ENCODE measurements at regions not wholly inside any gene's neighbourhood (a gene's known extent, or its start where the extent isn't known, plus 50 kb on each side); places are given as distances from the start of the nearest gene placed in this dataset.

GRCh38 chr1:196060539-196060938 is 547.7 kb downstream of the KCNT2 start:
- H3K36me3 Mint-ChIP-seq (ENCODE audit: low read depth) = no peaks in the 10 kb centered on the region

DNA sequence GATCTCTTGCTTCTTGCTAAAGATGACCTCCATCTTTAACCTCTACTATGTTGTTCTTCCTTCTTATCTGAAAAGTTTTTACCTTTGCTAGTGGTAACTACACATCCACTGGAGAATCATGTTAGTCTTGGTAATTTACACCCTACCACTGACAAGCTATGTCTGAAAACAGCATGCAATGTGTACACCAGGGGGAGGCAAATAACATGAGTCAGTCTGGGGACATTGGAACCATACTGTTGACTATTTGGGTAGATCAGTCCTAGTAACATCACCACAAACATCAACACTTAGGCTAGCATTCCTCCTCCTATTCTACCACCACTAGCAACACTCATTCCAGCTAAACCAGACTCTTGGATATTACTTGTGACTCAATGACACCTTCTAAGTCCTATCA is 549.0 kb downstream of the KCNT2 start:
- CTCF ChIA-PET = no interaction called here
- DNase-seq (no peak), ATAC-seq (no peak)
- no peaks in the 10 kb centered on the region for H3K27me3 Mint-ChIP-seq
- H3K9me3 Mint-ChIP-seq = no peaks in the 10 kb centered on the region
- no peak overlapping the region for H3K4me3 Mint-ChIP-seq
- intact Hi-C loops (cut with micrococcal nuclease) = loop anchor here (10.0 kb wide), 1 partner anchor 56 kb away; no protein-coding TSS in a partner anchor
- no peaks in the 10 kb centered on the region for H3K4me1 Mint-ChIP-seq (ENCODE audit: low read depth)
- TF ChIP-seq, protein P1, sequence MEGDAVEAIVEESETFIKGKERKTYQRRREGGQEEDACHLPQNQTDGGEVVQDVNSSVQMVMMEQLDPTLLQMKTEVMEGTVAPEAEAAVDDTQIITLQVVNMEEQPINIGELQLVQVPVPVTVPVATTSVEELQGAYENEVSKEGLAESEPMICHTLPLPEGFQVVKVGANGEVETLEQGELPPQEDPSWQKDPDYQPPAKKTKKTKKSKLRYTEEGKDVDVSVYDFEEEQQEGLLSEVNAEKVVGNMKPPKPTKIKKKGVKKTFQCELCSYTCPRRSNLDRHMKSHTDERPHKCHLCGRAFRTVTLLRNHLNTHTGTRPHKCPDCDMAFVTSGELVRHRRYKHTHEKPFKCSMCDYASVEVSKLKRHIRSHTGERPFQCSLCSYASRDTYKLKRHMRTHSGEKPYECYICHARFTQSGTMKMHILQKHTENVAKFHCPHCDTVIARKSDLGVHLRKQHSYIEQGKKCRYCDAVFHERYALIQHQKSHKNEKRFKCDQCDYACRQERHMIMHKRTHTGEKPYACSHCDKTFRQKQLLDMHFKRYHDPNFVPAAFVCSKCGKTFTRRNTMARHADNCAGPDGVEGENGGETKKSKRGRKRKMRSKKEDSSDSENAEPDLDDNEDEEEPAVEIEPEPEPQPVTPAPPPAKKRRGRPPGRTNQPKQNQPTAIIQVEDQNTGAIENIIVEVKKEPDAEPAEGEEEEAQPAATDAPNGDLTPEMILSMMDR (IDR thresholded peaks at IDR 0.05) = no peak
- POLR2A ChIA-PET = no interaction called here
- H3K27ac Mint-ChIP-seq = no peak overlapping the region
- H3K36me3 Mint-ChIP-seq (ENCODE audit: low read depth) = no peaks in the 10 kb centered on the region

More at GRCh38 chr1:196060539-196060938, 547.7 kb downstream of the KCNT2 start:
- no peak overlapping the region for H3K4me3 Mint-ChIP-seq
- ChIA-PET CTCF (no interaction called here), POLR2A (no interaction called here)
- intact Hi-C loops (cut with micrococcal nuclease) = no loop called here
- H3K27ac Mint-ChIP-seq = no peak overlapping the region
- TF ChIP-seq, protein P1 (IDR thresholded peaks at IDR 0.05) = no peak
- H3K9me3 Mint-ChIP-seq = no peaks in the 10 kb centered on the region
- DNase-seq = no peak
- no peaks in the 10 kb centered on the region for H3K27me3 Mint-ChIP-seq
- H3K4me1 Mint-ChIP-seq (ENCODE audit: low read depth) = no peaks in the 10 kb centered on the region
- ATAC-seq = no peak

DNA sequence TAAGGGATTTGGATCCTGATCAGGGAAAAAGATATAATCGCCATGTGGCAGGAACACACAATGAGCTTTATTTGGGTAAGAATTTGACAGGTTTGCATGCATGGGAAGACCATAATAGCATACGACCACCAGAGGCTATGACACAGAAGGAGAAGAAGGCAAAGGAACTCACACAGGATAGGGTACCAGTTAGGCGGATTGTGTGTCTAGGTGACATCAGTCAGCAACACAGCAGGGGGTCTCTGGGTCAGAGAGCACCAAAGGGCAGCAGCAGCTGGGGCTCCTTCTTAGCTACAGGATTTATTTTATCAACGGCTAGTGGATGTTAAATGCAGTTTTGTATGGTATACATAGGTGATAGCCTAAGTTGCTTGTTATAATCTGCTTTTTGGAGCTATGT is 551.3 kb downstream of the KCNT2 start:
- DNase-seq (no peak), ATAC-seq (no peak)
- Mint-ChIP-seq H3K9me3 (no peaks in the 10 kb centered on the region), H3K27ac (no peak overlapping the region), H3K27me3 (no peaks in the 10 kb centered on the region), H3K4me3 (no peak overlapping the region), H3K4me1 (ENCODE audit: low read depth) (no peaks in the 10 kb centered on the region), H3K36me3 (ENCODE audit: low read depth) (no peaks in the 10 kb centered on the region)
- TF ChIP-seq, protein P1 (IDR thresholded peaks at IDR 0.05) = no peak
- CTCF ChIA-PET = no interaction called here
- intact Hi-C loops (cut with micrococcal nuclease) = loop anchor here (10.0 kb wide), 1 partner anchor 58 kb away; no protein-coding TSS in a partner anchor
- POLR2A ChIA-PET = no interaction called here

DNA sequence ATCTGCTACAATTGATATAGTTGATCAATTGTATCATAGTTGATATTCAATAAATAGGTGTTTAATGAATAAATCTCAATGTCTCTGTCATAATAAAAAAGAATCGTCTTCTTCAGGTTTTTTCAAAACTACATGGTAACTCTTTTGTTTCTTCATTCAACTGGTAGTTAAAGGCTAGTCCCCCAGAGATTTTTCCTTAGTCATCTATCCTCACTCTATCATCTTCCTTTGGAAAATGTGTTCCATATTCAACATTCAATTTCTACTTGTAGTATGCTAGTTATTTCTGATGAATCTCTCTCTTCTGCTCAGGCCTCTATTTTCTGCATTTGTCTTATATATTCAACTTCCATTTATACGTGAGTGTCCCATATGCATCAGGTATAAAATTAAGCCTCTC is 558.8 kb downstream of the KCNT2 start:
- TF ChIP-seq, protein P1 (IDR thresholded peaks at IDR 0.05) = no peak
- no peaks in the 10 kb centered on the region for H3K4me1 Mint-ChIP-seq (ENCODE audit: low read depth)
- H3K27ac Mint-ChIP-seq = no peak overlapping the region
- intact Hi-C loops (cut with micrococcal nuclease) = no loop called here
- ATAC-seq (no peak), DNase-seq (no peak)
- no peaks in the 10 kb centered on the region for H3K9me3 Mint-ChIP-seq
- no peak overlapping the region for H3K4me3 Mint-ChIP-seq
- CTCF ChIA-PET = no interaction called here
- no peaks in the 10 kb centered on the region for H3K27me3 Mint-ChIP-seq
- no peaks in the 10 kb centered on the region for H3K36me3 Mint-ChIP-seq (ENCODE audit: low read depth)
- POLR2A ChIA-PET = no interaction called here

- Mint-ChIP-seq H3K27me3 (no peaks in the 10 kb centered on the region), H3K9me3 (peaks cover 10% of the 10 kb centered on the region), H3K4me1 (ENCODE audit: low read depth) (no peaks in the 10 kb centered on the region), H3K27ac (no peak overlapping the region), H3K36me3 (ENCODE audit: low read depth) (no peaks in the 10 kb centered on the region), H3K4me3 (no peak overlapping the region)
- CTCF ChIA-PET = no interaction called here
- ATAC-seq = no peak
- POLR2A ChIA-PET = no interaction called here
- TF ChIP-seq, protein P1 (IDR thresholded peaks at IDR 0.05) = no peak
- intact Hi-C loops (cut with micrococcal nuclease) = no loop called here
- no peak for DNase-seq
Measured at GRCh38 chr1:196043268-196043667, 565.0 kb downstream of the KCNT2 start.
